Small intestine (tissue), 7 donors: ENCODE measurements at regions not wholly inside any gene's neighbourhood (a gene's known extent, or its start where the extent isn't known, plus 50 kb on each side); places are given as distances from the start of the nearest gene placed in this dataset.

Experiments used
- DNase-seq, 2 donors: peaks; one replicate each; pipeline versions ENCODE4 v3.0.0 to v3.0.0-alpha.2; 2013
- FAIRE-seq: peaks from 2 replicates; lab custom pipeline; 2012; peaks lifted over from hg19 to GRCh38; lab: Jason Lieb, UNC
- H3K27ac ChIP-seq, 3 donors: one replicate each; pipeline ENCODE4 v1.5.1; 2013; ENCODE audit warnings: low read length in 2 of 3, mild to moderate bottlenecking in 2 of 3, control low read depth in 1 of 3, inconsistent platforms in 1 of 3, low read depth in 1 of 3, moderate library complexity in 1 of 3
- H3K27me3 ChIP-seq, 3 donors: one replicate each; pipeline ENCODE4 v1.6.1; 2013; ENCODE audit warnings: low read length in 3 of 3, inconsistent platforms in 1 of 3; ENCODE audit not compliant: control insufficient read depth in 3 of 3, insufficient read depth in 3 of 3
- H3K36me3 ChIP-seq, 3 donors: one replicate each; pipeline ENCODE4 v1.6.1; 2013; ENCODE audit warnings: low read length in 3 of 3, inconsistent platforms in 1 of 3, low read depth in 1 of 3, mild to moderate bottlenecking in 1 of 3, moderate library complexity in 1 of 3; ENCODE audit not compliant: control insufficient read depth in 3 of 3, insufficient read depth in 2 of 3
- H3K4me1 ChIP-seq, 3 donors: one replicate each; pipeline ENCODE4 v1.6.1; 2013; ENCODE audit warnings: low read length in 2 of 3, inconsistent platforms in 1 of 3, low read depth in 1 of 3, mild to moderate bottlenecking in 1 of 3, moderate library complexity in 1 of 3; ENCODE audit not compliant: control insufficient read depth in 3 of 3, insufficient read depth in 2 of 3
- H3K4me3 ChIP-seq, 3 donors: one replicate each; pipeline ENCODE4 v1.5.1; 2013; ENCODE audit warnings: low read length in 3 of 3, control low read depth in 1 of 3, inconsistent platforms in 1 of 3, low read depth in 1 of 3, mild to moderate bottlenecking in 1 of 3, moderate library complexity in 1 of 3
- H3K9me3 ChIP-seq, 2 donors: one replicate each; pipeline ENCODE4 v1.6.1; 2013; ENCODE audit warnings: low read depth in 1 of 2, low read length in 1 of 2; ENCODE audit not compliant: control insufficient read depth in 2 of 2, insufficient read depth in 1 of 2
- whole genome bisulfite sequencing, 3 donors: extraction: QIAGEN DNeasy Blood & Tissue Kit; methylation state at CpG; one replicate each; pipeline ENCODE4 v1.1.7; 2013; 5-methylcytosine and 5-hydroxymethylcytosine counted together
- donor health status: healthy with polysubstance abuse.
- donor health status: control.
- donor health status: control.
- donor health status: Bipolar disorder and iron deficiency.
- donor health status: healthy.

GRCh38 chr2:43055086-43055912, 171.1 kb downstream of the ZFP36L2 start:
- Histone ChIP-seq H3K27me3 (no peaks in the 10 kb centered on the region), H3K4me1 (peaks cover 0 to 53% (median 2%) of the 10 kb centered on the region in 3 donors), H3K36me3 (no peaks in the 10 kb centered on the region), H3K9me3 (no peaks in the 10 kb centered on the region), H3K27ac (no peak overlapping the region), H3K4me3 (no peak overlapping the region)
- WGBS, 3 donors, result 85 to 90% (median 87%) methylated on average over 16 of the region's 16 CpGs
- FAIRE-seq (no peak), DNase-seq (no peak)

GRCh38 chr2:43054367-43054766, 172.0 kb downstream of the ZFP36L2 start:
- 45 to 53% (median 51%) methylated on average over 7 of the region's 7 CpGs for WGBS, 3 donors
- Histone ChIP-seq H3K4me3 (no peak overlapping the region), H3K9me3 (no peaks in the 10 kb centered on the region), H3K36me3 (no peaks in the 10 kb centered on the region), H3K27me3 (no peaks in the 10 kb centered on the region), H3K4me1 (peaks cover 0 to 53% (median 1%) of the 10 kb centered on the region in 3 donors), H3K27ac (no peak overlapping the region)
- DNase-seq (no peak), FAIRE-seq (no peak)

- H3K36me3 ChIP-seq, result no peaks in the 10 kb centered on the region
- DNase-seq, result no peak
- no peak for FAIRE-seq
- no peak overlapping the region for H3K27ac ChIP-seq
- H3K4me3 ChIP-seq, result no peak overlapping the region
- H3K9me3 ChIP-seq, result no peaks in the 10 kb centered on the region
- H3K27me3 ChIP-seq, result no peaks in the 10 kb centered on the region
- 91 to 100% (median 99%) methylated on average over 1 of the region's 1 CpG for WGBS, 3 donors
- peaks cover 0 to 48% (median 0%) of the 10 kb centered on the region in 3 donors for H3K4me1 ChIP-seq
Measured at GRCh38 chr2:43052944-43053306, 173.5 kb downstream of the ZFP36L2 start.

- Histone ChIP-seq H3K4me3 (no peak overlapping the region), H3K4me1 (peaks cover 0 to 48% (median 0%) of the 10 kb centered on the region in 3 donors), H3K27ac (peak overlapping the region in 2 of 3 donors; percentile 57 to 75), H3K36me3 (no peaks in the 10 kb centered on the region), H3K9me3 (no peaks in the 10 kb centered on the region), H3K27me3 (no peaks in the 10 kb centered on the region)
- WGBS, 3 donors, result 81 to 88% (median 86%) methylated on average over 3 of the region's 3 CpGs
- FAIRE-seq (no peak), DNase-seq (peak; percentile 55 to 75)
Measured at GRCh38 chr2:43052204-43052943, 174.0 kb downstream of the ZFP36L2 start.

- Histone ChIP-seq H3K27me3 (no peaks in the 10 kb centered on the region), H3K36me3 (no peaks in the 10 kb centered on the region), H3K4me3 (no peak overlapping the region), H3K4me1 (peaks cover 0 to 58% (median 0%) of the 10 kb centered on the region in 3 donors), H3K27ac (peak overlapping the region; percentile 32 to 49 (median 46)), H3K9me3 (no peaks in the 10 kb centered on the region)
- WGBS, 3 donors, result 16 to 49% (median 36%) methylated on average over 8 of the region's 8 CpGs
- DNase-seq (peak in 1 of 2 donors; percentile 89), FAIRE-seq (no peak)
Measured at GRCh38 chr2:43051338-43051737, 175.1 kb downstream of the ZFP36L2 start.

GRCh38 chr2:43050866-43051265, 175.5 kb downstream of the ZFP36L2 start:
- Histone ChIP-seq H3K4me1 (peaks cover 0 to 63% (median 0%) of the 10 kb centered on the region in 3 donors), H3K27me3 (no peaks in the 10 kb centered on the region), H3K9me3 (no peaks in the 10 kb centered on the region), H3K4me3 (no peak overlapping the region), H3K27ac (peak overlapping the region; percentile 32 to 49 (median 46)), H3K36me3 (no peaks in the 10 kb centered on the region)
- WGBS, 3 donors, result 43 to 62% (median 54%) methylated on average over 5 of the region's 5 CpGs
- DNase-seq (peak; percentile 47 to 59), FAIRE-seq (no peak)

GRCh38 chr2:43049836-43050801, 176.3 kb downstream of the ZFP36L2 start:
- Histone ChIP-seq H3K9me3 (no peaks in the 10 kb centered on the region), H3K4me3 (no peak overlapping the region), H3K36me3 (no peaks in the 10 kb centered on the region), H3K27me3 (no peaks in the 10 kb centered on the region), H3K4me1 (peaks cover 0 to 63% (median 0%) of the 10 kb centered on the region in 3 donors), H3K27ac (no peak overlapping the region)
- no peak for FAIRE-seq
- 78 to 85% (median 82%) methylated on average over 18 of the region's 18 CpGs for WGBS, 3 donors
- DNase-seq, result no peak
